H1 (cell line): ENCODE measurements at regions not wholly inside any gene's neighbourhood (a gene's known extent, or its start where the extent isn't known, plus 50 kb on each side); places are given as distances from the start of the nearest gene placed in this dataset.

ENCODE experiments used
- CHD7 ChIP-seq: fragments of 300-600 bp; sonication (generic); IDR thresholded peaks from 2 replicates; pipeline ENCODE4 v1.7.1; 2012; ENCODE audit warnings: low read length, moderate library complexity, mild to moderate bottlenecking, inconsistent platforms; ENCODE audit not compliant: insufficient replicate concordance
- FOSL1 ChIP-seq: IDR thresholded peaks from 2 replicates; pipeline ENCODE4 v1.6.1; 2011; ENCODE audit warnings: mild to moderate bottlenecking, low read depth, low read length, moderate library complexity; ENCODE audit not compliant: insufficient read depth
- TCF12 ChIP-seq: IDR thresholded peaks from 2 replicates; pipeline ENCODE4 v1.6.1; 2011; ENCODE audit warnings: low read depth, mild to moderate bottlenecking, low read length

- no peak for TF ChIP-seq CHD7
- no peak for TF ChIP-seq FOSL1
- TF ChIP-seq TCF12 = no peak
Measured at GRCh38 chr2:41395692-41396091, 652.1 kb upstream of the PKDCC start (continued).
